HG02642 (cell line): ENCODE measurements at regions not wholly inside any gene's neighbourhood (a gene's known extent, or its start where the extent isn't known, plus 50 kb on each side); places are given as distances from the start of the nearest gene placed in this dataset.

ENCODE experiments used
- ATAC-seq: cut with Tn5 transposase; IDR thresholded peaks from one replicate; pipeline ENCODE4 v1.9.1; 2021; ENCODE audit warnings: mild to moderate bottlenecking; ENCODE audit not compliant: unreplicated experiment, poor library complexity

DNA sequence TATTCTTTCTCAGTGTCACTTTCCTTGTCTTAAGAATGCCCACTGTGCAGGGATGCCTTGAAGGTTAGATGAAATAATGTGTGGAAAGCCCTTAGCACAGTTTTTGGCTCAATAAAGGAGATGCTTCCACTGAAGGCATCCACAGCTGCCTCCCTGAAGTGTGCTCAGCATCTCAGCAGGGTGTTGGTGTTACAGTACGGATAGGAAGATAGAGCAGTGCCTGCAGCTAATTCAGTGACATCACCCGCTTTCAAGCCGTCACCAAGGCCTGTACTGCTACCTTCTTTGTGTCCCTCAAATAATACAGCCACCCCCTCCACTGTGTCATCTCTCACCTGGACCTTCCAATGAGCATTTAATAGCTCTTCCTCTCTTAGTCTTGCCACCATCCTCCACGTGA, 59.0 kb downstream of the NDUFS5 start:
- ATAC-seq: no peak

DNA sequence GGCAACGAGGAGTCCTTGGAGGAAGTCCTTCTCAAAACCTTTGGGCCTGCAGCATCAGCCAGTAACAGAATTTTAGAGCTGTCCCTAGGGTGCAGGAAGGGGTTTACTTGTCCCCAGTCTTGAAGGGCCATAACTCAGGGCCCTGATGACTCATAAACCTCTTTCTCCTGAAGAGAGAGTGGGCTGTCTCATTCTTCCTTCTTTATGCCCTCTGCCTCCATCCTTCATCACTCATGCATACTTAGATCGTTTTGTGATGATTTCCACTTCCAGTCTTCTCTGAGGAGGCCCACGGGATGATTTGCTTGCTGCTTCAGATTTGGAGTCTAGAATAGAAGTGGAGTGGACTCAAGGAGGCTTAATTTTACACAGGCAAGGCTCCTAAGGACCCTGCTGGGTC, 60.2 kb downstream of the NDUFS5 start:
- no peak for ATAC-seq

DNA sequence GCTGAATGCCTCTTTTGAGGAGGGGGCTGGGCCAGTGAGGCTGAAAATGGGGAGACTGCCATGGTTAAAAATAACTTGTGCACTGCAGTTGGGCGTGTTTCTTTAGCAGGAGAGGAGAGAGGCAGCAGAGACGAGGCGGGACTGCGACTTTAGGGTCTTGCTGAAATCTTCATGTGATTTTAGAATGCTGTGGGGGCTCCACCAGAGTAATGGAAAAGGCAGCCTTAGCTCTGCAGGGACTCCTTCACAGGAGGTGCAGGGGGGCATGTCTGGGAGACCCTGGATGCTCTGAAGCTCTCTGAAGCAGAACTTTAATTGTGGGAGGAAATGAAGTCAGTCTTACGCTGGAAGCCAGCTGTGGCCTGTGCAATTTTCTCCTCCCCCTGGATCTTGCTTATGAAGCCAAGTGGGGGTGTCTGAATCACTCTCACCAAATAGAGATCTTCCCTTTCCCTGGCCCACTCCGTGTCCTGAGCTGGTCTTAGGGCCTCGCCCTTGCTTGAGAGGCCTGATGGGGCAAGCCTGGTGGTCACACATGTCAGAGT, 60.8 kb downstream of the NDUFS5 start:
- ATAC-seq: no peak

DNA sequence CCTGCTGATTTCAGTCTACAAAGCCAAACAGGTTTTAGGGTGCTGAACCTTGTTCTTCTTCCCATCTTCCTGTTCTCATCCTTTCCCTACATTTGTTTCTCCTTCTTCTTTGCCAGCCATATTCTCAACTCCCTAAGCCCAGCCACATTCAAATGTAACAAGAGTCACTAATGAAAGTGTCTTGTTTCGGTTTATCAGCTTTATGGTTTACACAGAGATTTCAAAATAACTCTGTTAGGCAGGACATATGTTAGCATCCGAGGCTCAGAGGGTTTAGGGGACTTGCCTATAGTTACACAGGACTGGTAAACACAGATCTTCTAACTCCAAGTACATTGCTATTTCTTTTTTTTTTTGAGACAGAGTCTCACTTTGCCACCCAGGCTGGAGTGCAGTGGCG, 61.3 kb downstream of the NDUFS5 start:
- no peak for ATAC-seq

DNA sequence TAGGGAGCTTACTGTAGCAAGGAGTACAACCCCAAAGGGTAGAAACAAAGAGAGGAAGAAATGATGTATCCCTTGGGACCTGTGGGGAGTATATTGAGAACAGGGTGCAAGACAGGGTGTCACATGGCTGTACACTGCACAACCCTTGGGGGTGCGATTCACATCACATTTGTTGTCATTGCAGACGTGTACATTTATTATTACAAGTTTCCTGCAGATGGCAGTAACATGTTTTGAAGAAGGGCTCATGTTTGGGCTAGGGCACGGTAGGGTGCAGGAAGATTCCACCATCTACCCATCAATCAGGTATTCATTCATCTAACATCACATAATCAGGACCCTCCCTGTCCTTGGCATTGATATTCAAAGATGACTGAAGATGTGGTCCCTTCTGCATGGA, 62.5 kb downstream of the NDUFS5 start:
- no peak for ATAC-seq

DNA sequence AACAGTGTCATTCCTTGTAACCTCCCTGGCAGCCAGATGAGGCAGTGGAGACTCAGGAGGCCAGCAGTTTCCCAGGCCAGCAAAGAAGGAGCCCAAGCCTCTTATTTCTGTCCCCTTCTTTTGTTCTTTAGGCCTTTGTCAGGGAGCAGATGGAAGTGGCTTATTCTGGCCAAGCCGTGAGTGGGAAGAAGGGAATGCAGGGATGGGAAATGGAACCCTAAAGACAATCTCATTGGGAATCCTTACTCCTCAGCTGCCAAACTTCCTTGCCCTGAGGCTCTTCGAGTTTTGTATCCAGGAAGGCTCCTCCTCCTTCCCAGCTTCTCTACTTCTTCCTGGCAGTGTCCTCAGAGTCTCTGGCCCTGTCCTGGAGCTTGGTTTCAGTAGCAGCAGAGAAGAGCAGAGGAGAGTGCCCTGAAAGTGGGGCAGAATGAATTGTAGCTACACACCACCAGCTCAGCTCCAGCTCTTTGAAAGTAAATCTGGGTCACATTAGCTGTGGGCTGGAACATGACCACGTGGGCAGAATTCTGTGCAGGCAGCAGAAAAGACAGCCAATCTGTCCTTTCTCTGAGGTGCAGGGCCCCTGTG, 63.9 kb downstream of the NDUFS5 start:
- no peak for ATAC-seq

DNA sequence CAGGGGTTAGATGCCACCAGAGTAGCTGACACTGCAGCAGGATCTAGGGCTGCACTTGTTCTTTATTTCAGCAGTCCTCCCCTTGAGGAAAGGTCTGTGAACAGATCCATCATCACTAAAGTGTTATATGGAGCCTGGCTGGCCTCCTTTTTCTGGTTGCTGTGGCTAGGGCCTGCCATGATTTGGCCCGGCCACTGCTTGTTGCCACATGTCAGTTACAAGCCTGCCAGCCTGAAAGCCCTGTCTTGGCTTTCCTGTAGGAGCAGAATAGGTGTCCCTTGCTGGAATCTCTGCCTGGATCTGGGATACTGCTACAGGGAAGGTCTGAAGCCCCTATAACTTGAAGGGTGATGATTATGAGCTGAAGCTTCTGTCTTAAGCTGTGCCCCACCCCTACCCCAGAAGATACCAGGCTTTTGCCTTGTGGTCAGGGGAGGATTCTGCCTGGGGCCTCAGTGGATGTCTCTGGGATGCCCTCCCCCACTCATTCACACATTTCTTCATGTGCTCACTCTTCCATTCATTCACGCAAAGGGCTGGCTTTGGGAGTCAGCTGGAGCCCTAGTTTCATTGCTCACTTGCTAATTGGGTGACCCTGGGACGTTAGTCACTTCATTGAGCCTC, 64.7 kb downstream of the NDUFS5 start:
- no peak for ATAC-seq

DNA sequence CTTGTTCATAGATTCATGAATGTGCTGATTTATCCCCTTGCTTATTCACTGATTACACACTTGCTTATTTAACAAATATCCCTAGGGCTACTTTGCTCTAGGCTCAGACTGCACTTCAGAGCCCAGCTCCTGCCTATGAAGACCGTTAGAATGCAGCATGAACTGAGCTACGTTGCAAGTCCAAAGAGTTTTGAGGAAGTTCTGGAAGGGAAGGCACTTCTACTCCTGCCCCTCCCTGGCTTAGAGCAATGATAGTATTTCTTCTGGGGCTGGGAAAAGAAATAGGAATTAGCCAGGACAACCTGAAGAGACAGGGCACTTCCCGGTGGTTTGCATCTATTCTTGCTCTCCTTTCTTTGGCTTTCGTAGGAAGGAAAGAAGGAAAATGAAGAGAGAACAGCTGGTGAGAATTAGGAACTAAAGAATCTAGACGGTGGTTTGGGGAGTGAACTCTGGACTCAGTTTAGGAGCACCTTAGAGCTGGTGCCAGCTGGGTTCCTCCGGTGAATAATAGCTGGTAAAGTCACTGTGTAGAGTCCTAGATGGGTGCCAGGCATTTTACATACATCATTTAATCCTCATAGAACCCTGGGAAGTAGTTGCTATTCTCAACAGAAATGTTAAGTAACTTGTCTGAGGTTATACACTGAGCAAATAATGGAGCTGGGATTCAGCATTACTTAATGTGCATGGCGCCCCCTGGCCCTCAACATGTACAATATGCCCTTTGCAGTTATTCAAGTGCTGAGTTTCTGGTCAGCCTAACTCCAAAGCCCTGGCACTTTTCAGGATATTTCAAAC, 65.9 kb downstream of the NDUFS5 start:
- ATAC-seq: no peak

DNA sequence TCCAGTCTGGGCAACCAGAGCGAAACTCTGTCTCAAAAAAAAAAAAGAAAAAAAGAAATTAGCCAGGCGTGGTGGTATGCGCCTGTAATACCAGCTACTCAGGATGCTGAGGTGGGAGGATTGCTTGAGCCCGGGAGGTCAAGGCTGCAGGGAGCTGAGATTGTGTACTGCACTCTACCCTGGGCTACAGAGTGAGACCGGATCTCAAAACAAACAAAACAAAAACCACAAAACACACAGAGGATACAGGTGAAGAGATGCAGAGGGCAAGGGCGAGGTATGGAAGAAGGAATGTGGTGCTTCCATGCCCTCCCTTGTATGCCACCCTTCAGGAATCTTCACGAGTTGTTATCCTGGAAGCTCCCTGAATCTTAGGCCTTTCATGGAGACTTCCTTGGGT, 68.5 kb downstream of the NDUFS5 start:
- no peak for ATAC-seq

DNA sequence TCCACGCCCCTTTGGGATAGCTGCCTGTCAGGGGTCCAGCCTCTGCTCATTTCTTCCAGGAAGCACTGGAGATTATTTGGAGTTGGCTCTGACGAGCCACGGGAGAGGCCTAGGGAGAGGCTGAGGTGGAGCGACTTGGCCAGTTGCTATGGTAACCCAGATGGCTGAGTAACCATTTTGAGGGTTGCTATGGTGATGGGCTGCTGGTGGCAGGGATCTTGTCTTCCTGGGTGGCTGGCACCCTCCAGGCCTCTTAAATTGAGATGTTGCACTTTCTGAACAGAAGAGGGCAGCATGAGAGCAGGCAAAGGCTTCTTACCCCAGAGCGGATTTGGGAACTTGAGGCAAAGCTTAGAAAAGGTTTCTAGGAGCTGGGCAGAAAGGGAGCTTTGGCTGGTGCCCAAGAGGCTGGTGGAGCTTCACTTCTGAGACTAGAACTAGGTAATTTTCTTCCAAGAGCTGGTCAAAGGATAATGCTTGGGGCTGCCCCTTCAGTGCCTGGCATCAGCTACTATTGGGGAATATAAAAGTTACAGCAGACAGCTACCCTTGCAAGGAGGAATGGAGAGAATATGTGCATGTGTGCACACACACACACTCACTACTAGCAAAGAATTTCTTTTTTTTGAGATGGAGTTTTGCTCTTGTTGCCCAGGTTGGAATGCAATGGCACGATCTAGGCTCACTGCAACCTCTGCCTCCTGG, 72.5 kb downstream of the NDUFS5 start:
- peak; percentile 47 for ATAC-seq

DNA sequence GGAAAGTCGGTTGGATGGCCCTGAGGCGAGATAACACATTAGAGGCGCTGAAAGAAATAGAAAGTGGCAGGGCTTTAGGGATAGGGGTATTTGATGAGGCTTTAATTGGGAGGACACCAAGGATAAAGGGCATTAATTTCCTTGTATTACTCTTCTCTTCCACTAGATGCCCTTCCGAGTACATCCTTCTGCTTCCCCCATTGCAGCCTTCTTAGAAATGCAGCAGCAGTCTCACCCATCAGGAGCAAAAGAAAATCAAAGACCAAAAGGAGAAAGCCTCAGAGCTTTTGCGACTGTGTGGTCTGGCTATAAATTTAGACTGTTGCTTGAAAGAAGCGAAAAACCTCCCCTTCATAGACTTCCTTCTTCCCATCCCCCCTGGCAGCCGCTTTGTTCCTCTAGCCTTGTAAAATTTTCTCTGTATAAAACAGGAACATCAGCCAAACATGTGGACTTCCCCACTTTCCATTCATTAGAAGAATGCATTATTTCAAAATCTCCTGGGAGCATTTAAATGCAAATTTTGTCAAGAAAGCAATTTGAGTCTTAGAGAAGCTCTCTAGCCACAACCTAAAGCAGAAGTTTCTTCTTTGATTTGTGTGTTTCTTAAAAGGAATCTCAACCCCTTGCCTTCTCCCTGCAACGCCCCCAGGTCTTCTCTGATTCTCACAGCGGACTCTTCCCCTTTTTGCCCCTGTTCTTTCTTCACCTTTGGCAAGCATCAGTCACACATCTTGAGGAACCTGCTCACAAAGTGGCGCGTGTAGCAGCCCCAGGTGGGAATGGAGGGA, 76.6 kb downstream of the NDUFS5 start:
- no peak for ATAC-seq

DNA sequence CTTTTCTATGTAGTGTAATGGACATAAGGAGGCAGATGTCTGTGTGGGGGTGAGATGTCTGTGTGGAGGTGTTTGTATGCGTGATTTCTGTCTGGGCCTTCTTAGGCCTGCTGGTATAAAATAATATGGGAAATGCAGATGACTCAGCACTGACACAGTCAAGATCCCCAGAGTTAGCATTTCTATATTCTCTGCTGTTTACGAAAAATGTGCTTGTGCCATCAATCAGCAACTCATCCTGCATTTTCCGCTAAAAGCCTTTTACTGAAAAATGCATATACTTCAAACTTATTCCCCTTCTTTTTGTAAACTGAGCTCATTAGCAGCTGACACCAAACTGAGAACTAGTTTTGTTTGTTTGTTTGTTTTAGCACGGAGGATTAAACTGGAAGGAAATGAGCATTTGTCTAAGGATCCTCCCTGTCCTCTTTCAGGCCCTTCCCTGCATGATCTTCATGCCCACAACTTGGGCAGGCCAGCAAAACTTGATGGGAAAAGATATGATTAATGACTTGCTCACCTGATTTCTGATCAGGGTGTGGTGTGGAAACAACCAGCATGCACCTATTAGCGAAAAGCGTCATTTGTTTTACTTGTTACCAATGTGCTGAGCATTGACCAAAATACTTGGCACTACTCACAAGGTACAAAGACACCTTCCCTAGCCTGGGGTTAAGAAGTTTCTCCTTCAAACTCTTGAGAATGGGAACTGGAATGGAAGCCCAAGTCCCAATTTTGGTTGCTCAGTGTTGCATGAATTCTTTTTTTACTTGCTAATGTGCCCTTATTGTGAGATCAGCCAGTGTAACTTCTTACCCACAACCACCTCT, 77.4 kb downstream of the NDUFS5 start:
- ATAC-seq: no peak

DNA sequence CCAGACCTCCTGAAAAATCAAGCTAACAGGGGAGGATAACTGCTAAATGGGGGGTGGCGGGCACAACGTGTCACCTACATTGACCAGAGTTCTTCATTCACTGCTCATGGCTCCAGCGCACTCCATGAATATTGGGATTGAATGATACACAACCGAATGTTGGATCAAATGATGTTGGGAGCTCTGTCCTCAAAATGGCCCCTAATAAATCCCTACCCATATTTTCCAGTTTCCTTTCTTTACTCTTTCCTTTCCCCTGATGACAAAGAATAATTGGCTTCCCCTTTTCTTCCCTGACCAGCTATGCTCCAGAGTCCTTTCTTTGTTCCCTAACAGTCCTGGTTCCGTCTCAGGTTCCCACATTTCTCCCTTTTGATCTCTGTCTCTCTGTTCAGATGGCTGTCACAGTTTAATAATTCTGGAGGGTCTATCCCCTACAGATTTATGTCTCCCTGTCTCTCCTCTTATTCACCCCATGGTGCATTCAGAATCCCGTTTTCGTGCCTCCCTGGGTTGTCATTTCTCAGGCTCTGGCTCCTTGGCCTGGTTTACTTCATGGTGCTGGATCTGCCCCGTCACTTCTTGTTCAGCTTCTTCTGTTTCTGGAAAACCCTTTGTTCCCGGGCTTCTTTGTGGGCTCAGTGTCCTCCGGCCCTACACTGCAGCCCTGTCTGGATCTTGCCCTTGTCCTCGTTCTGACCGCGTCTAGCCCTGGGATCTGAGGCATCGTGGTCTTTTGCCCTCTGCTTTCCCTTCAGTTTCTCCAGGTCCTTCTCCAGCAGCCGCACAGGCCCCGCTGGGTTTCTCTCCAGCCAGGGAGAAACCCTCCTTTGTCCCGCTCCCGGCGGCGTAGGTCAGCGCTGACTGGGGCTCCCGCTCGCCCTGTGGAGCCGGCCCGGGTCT, 78.3 kb downstream of the NDUFS5 start:
- no peak for ATAC-seq

DNA sequence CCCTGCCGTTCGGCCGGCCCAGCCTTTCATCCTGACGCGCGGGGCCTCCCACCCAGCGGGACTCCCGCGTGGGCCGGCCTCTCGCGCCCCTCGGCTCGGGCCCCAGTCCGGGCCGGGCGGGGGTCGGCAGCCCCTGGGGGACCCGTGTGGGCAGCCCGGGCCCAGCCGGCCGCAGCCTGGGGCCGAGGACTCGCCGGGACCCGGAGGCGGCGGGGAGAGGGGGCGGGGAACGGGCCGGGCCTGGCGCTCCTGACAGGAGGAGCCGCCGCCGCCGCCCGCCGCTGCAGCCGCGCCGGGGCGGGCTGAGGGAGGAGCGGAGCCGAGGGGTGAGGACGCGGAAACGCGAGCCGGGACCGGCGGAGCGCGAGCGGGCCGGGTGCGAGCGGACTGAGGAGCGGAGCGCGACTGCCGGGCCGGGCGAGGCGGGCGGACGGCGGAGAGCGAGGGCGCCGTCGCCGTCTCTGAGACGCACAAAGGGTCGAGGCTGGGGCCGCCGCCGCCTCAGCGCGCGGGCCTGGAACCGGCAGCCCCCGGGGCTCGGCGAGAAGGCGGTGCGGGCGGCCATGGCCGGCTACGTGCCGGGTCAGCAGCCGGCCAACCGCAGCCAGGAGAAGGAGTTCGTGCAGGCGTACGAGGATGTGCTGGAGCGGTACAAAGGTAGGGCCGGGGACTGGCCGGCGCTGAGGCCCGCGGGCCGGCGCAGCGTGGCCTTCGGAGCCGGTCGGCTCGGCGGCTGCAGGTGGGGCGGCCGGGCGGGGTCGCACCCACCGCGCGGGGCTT, 79.1 kb downstream of the NDUFS5 start:
- ATAC-seq: peak; percentile 48

DNA sequence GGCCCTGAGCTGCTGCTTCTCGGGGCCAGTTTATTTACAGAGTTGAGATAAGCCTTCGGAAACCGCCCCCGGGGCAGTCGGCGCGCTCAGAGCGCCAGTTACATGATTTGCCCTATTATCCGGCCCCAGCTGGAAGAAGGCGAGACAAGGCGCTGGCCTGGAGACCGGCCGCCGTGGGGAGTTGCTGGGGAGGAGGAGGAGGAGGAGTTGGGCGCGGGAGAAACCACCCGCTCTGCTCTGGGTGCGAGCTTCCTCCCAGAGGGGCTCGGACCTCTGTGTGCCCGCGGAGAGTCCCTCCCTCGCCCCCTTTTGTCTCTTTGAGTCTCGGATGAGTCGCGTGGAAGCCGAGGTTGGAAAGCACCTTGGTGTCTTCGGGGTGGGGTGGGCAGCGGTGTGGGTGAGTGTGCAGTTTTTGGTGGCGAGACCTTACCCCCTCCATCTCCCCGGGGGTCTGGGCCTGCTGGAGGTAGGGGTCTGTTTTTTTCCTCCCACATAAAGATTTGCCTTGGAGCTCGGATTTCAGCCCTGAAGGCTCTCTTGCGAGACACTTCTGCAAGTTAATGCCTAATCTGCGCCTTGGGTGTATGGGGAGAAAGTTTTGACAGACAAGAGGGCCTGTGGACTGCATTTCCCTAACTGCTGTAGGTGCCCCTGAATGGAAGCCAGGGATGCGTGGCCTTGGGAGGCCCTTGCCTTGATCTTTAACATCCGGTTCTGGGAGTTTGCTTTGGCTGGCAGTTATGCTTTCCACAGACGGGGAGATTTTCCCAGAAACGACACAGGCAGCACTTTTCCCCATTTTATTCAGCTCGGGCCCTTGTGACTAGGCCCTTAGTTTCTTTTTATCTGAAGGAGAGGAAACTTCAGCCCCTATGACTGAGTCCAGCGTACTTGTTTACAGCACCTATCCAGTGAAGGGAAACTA, 80.0 kb downstream of the NDUFS5 start:
- ATAC-seq: peak; percentile 30

DNA sequence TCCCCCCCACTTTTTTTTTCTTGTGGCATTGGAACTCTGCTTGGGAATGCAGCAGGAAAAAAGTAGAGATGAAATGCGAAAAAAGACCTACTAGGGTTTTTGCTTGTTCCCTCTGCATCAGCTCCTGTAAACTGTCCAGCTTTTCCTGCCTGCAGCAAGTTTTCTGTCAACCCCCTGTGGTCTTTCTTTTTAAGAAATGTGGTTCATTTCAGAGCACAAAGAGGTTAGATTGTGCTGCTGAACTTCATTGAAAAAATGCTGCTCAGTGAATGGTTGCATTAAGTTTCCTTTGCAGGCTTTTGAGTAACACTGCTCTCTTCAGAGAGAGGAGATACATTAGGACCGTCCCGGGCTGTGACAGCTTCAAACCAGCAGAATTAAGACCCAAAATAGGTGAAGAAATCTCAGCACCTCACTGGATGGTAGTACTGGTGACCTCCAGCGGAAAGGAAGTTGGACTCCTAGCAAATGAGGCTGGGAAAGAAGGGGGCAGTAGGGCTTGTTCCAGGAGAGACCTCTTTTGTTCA, 80.7 kb downstream of the NDUFS5 start:
- no peak for ATAC-seq
